D341Med (cell line): ENCODE measurements at regions not wholly inside any gene's neighbourhood (a gene's known extent, or its start where the extent isn't known, plus 50 kb on each side); places are given as distances from the start of the nearest gene placed in this dataset.
"Not testable (repeated sequence)": the region's sequence is repeated elsewhere in the genome, so short reads cannot be mapped to it uniquely, and the experiment has no call there.

ENCODE experiments used
- DNase-seq: peaks from one replicate; pipeline ENCODE4 v3.0.0; 2012; ENCODE audit warnings: low spot score

DNA sequence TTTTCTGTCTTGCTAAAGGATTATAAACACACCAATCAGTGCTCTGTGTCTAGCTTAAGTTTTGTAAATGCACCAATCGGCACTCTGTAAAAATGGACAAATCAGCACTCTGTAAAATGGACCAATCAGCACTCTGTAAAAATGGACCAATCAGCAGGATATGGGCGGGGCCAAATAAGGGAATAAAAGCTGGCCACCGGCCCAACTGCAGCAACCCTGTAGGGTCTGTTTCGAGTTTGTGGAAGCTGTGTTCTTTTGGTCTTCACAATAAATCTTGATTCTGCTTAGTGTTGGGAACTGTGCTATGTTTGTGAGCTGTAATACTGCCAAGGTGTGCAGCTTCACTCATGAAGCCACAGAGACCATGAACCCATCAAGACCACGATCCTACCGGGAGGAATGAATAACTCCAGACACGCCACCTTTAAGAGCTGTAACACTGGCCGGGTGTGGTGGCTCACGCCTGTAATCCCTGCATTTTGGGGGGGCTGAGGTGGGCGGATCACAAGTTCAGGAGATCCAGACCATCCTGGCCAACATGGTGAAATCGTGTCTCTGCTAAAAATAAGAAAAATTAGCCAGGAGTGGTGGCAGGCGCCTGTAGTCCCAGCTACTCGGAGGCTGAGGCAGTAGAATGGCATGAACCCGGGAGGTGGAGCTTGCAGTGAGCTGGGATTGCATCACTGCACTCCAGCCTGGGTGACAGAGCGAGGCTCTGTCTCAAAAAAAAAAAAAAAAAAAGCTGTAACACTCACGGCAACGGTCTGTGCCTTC lies 133.0 kb upstream of the GDF10 start:
- not testable (repeated sequence) for DNase-seq

DNA sequence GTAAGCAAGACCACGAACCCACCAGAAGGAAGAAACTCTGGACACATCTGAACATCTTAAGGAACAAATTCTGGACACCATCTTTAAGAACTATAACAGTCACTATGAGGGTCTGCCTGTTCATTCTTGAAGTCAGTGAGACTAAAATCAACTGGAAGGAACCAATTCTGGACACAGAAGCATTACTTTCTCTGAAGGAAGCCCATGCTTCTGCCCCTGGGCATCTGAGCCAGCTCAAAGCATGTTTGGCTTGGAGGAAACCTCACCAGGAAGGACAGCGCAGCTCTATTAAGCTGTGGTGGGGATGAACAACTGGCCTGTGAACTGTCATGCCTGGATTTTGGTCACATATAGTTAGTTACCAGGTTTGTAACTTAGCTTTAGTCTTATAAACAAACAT lies 132.4 kb upstream of the GDF10 start:
- no peak for DNase-seq

DNA sequence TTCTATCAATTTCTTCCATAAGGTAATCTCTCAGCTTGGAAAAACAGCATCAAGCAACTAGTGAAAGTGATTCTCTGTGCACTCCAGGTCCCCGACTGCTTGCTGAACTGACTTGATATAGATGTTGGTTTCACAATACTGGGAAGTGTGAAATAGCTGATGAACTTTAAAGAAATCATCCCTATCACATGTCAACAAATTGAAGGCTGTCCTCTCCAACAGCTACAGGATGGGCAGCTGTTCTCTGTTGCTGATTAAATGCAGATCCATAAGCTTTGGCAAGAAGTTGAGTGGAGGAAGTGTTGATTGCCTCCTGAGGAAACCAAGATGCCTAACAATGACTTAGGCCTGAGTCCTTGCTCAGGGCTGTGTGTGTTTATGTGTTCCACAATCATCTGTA lies 130.4 kb upstream of the GDF10 start:
- DNase-seq: no peak

DNA sequence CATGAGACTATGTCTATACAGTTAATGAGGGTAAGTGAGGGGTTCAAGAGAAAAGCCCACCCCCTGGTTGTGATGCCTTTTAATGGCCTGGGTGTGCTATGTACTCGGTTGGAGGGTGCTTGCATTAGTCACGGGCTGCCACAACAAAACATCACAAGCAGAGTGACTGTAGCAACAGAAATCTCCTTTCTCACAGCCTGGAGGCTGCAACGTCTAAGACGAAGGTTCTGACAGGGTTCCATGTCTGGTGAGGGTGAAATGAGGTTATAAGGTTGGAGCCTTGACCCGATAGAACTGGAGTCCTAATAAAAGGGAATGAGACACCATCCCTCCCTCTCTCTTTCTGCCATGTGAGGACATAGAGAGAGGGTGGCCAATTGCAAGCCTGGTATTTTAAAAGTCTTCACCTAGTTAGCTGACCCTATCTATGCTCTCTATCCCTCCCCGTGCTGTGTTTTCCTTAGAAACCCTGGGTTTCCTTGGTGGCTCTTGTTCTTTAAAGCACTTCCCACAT lies 126.0 kb upstream of the GDF10 start:
- no peak for DNase-seq

DNA sequence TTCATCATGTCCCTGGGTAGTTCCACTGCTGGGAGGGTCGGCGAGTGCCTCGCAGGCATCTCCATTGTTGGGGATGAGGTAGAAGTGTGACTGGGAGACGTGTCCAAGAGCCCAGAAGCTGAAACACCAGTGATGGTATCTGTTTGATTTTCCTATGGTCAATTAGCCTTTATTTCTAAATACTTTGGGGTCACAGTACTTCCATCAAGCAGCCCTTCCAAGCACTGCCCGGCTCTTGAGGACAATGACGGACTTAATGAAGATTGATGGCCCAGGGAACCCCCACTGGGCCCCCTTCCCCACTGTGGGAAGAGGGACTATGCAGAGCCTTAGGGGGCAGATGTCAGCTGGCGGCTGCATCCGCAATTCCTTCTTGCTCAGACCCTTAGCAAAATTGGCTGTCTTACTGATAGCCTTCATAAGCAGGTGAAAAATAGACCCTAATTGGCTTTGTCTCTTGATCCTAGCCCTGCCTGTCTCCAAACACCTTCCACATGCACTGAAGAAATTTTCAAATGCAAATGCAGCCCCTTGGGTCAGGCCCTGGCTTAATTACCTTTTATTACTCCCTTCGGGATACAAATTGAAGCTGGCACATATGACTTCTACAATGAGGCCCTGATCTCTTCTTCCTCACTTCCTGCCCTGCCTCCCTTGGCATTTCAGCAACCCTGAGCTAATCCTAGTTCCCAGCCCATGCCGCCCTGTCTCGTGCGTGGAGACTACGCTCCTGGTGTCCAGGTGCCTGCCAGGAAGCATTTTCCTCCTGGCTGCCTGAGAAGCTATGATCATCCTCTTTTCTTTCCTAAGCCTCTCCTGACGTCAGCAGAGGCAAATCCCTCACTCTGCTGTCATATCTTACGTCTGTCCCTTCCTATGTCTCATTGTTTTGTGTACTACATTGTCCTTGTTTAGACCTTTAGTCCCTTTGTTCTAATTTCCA lies 124.5 kb upstream of the GDF10 start:
- DNase-seq: no peak

DNA sequence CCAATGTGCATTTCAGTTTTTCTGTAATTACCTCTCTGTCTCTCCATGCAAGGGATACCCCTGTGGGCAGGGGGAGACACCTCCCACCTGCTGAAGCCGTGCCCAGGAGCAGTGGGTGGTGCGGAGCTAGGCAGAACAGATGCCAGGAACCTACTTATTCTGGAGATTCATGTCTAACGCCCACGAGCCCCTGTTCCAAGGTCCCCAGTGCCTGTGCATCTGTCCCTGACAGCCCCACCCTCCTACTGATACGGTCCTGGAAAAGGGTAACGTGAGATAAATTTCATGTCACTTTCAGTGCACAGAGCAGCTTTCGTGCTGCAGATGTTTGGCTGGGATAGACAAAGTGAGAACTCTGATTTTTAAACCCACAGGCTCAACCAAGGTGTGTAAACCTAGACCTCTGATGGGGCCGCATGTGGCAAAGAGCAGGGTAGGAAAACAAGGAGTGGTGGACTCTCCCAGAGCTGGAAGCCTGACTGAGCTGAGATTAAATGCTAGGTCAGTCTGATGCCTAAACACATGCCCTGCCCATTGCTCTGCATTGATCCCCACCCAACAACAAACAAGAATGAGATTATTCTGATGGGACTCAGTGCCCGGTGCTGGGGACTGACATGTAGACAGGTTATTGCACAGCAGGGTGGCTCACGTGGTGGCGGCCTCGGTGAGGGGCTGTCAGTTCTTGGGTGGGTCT lies 123.6 kb upstream of the GDF10 start:
- no peak for DNase-seq

DNA sequence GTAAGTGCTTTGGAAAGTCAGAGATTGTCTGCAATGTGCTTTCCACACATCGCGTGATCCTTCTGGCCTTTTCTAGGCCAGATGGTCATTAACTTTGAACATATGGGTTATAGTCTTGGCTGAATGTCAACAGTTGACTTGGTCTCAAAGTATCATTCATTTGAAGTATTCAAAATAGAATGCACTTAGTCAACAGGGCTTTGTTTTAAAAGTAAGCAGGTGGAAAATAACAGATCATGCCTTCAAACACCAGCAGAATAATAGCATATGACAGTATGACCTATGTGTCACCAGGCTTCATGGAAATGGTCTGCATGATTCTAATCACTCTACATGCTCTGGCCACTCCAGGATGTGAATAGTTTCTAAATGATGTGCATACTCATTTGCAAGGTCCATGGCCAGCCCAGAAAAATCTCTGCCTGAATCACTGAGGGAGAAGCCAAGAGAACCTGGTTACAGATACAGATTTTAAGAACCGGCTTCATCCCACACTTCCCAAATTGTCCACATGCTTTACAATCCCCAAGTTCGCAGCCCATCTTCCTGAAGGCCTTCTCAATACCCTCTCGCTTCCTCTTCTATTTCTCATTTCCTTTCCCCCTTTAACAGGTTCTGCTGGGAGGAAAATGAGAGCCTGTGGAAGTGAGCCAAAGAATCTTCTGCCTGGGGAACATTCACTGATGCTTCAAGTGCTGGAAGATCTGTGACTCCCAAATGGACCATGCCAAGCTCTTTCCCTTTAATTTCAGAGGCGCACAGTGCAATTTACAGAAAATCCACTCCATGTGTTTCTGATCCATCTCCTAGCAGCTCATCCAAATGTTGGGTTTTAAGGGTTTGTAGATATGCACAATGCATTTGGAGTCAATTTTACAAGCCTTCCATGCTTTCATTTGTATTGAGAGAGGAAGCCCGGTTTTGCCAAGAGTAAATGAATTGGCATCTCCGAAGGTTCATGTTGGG lies 122.8 kb upstream of the GDF10 start:
- DNase-seq: no peak

DNA sequence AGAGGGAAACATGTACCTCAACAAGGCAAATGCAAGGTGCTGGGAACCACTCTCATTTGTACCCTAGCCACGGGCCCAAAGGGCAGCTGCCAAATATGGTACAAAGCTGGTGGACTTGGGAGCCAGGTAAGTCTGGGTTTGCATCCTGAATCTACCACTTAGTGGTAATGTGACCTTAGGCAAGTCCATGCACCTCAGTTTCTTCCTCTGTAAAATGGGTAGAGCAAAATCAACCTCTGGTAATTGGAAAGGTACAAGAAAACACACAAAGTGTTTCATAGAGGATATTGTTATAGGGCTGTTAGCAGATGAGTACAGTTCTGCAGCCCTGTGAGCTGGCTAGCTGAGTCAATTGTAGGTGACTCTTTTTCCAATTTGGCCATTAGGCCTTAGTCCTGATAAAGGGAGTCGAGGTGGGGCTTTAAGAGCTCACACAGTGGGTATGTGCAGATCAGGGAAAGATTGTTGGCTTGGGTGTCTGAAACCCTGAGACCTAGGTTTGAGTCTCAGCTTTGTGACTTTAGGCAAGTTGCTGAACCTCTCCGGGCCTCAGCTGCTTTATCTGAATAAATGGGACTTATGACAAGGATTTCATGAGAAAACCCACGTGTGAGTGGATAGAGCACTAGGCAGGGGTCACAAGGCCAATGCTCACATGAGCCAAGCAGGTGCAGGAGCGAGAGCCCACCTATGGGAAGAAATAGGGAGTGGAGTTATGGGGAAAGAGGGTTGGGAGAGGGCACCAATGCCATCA lies 121.3 kb upstream of the GDF10 start:
- no peak for DNase-seq

DNA sequence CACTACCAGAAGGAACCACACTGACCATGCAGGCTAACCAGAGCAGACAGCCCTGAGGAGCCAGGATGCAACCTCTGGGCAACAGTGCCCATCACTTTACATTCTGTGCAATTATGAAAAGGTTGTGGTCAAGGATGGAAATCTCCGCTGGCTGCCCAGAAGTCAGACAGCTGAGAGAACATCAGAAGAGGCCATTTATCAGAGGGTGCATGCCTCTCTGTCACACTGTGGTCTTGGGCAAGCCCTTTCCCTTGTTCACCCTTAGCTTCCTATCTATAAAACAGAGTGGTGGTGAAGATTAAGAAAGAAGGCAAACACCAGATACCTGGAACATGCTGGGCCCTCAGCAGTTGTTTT lies 120.7 kb upstream of the GDF10 start:
- DNase-seq: no peak

DNA sequence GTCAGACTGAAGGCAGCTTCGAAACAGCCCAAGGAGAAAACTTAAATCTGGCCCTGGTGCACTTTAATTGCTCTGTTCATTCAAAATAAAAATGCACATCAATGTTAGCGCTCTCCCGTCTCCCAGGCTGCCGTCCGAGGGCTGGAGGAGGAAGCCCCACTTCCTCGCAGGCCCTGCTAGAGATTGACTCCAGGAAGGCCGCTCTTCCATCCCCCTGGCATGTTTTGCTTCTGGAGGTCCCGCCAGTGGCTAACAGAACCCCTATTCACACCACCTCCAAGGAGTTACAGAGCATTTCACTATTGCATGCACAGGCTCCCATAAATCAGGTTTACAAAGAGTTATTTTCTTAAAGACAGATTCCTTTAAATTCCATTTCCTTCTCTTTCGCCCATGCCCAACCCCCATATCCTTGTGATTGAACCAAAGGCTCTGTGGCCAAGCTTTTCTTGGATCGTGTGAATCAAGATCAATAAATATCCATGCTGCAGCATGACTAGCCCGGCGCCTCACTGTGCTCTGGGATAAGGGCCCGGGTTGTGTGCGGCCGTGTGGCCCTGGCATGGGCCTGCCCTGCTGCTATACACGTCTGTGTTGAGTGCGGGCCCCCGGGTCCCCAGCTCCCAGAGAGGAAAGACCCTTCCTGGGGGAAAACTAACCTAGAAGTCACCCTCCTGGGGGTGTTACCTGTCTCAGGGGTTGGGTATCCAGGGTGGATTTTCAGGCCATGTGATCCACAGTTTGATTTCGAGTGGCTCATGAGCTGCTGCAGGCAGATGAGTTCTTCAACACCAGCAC lies 118.7 kb upstream of the GDF10 start:
- no peak for DNase-seq

DNA sequence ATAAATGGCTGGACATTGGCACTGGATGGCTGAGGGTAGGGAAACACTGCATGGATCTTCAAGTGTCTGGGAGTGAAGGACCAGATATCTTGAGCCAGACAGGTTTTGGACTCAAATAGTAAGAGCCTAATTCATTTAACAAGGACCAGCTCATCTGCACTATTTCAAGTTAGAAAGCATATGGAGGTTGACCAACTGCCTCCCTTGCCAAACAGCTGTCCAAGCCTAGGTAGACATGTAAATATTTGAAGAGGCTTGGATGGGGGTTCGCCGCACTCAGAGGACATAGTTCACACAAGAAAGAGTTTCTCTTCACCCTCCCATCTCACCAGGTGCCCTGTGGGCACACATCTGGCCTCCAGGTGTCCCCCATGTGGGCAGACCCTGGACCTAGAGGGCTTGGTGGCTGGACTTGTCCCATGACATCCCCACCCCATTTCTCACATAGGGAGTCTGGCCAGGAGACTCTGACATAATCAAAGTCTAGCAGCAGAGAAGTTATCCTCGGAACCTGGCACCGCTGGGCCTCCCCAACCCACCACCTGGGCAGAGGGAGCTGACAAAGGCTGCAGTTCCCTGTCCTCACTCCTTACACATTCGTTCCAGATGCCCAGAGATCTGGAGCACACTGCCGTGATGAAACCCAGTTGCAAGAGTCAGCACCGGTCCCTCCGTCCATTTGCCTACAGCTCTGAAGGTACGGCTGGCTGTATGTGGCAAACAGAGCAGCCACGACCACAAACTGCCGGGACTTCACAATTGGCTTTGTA lies 116.9 kb upstream of the GDF10 start:
- no peak for DNase-seq

DNA sequence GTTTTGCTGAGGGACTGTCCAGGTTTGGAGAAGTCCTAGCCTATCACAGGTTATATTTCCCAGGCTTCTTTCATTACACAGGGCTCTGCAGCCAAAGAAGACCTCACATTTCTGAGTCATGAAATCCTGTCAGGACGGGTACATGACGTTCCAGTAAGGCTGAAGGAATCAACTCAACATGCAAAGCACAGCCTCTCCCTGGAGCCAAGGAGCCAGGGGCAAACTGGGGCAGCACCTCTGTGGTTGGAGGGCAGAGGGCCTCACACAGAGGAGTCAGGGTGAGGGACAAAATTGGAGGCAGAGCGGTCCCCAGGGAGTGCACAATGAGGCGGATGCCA lies 116.3 kb upstream of the GDF10 start:
- no peak for DNase-seq

DNA sequence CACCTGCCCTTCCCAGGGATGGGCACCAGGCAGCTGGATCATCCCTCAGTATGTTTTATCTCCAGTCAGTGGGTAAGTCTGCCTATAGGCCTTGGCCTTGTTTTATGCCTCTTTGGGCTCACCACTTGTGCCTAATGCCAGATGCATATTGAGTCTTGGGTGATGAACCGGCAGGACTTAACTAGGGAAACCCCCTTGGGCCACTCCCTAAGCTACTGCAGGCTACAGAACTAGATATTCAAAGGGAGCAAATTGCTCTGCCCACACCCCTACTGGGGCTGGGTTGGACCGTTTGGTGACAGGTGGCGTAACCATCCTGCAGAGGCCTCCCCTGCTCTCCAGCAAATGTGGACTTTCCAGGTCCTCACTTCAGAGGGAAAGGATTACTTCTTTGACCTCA lies 115.7 kb upstream of the GDF10 start:
- no peak for DNase-seq

DNA sequence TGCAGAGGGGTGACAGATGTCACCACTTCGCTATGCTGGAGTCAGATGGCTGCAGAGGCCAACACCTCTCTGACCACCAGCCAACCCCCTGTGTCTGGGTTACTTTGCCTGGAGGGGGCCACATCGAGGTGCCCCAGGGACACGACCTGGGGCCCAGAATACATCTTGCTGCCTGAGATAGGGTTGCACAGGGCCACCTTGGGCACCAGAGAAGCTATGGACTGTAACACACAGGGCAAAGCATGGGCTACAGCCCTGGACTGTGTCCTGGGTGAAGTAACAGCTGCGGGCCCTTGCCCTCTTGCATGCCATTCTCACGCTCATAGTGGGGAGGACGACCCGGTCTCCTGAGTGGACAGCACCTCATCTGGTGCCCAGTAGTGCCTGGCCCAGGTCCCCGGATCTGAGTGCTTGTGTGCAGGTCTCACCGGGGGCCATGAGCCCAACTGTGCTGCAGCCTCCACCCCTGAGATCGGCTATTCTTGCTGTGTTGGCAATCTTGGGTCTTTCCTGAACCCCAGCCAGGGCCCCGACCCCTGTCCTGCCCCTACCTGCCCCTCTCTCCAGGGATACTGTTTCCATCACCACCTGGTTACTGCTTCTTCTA lies 115.2 kb upstream of the GDF10 start:
- DNase-seq: no peak

DNA sequence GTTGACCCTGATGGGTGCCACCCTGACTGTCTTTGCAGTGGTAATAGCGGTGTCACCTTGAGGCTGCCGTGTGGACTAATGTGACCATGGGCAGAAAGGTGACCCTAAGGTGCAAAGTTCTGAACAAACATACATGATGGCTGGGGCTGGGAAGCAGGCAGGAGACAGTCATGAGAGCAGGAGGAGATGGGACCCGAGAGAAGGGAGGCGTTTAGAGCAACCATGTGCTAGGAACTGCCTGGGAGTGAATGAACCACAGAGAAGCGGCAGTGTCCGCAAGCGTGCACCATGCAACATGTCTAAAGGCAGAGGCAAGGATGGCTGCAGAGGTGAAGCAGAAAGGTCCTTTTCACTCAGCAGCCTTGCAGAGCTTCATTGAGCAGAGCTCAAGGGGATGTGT lies 113.1 kb upstream of the GDF10 start:
- DNase-seq: no peak

DNA sequence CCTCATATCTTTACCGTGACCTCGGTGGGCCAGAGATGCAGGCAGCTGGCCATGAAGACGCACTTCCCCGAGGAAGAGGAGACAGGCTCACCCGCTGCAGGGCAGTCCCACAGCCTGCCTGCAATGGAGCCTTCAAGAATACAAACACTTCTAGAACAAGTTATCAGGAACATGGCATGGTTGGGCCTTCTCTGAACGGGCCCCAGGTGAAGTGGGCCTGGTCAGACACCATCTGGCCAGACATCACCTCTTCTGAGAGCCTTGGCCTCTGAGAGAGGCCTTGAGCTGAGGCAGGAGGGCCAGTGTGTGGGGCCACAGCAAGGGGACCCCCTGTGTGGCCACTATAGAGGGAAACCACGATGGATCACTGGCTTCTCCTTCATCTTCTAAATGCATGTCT lies 112.4 kb upstream of the GDF10 start:
- DNase-seq: no peak

DNA sequence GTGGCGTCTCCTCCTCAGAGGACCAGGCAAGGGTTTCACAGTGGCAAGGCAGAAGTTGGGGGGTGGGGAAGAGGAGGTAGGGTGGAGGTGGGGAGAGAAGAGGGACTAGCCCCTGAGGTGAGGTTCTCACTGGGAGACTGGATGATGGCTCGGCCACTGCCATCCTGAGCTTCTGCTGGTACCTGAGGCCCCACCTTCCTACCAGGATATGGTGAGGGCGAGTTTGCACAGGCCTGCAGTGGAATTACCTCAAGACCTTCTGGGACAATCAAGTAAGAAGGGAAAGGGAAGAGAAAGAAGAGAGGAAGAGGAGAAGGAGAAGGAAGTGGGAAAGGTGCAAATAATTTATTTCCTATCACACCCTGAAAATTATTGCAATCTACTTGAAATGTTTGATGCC lies 111.8 kb upstream of the GDF10 start:
- DNase-seq: no peak

DNA sequence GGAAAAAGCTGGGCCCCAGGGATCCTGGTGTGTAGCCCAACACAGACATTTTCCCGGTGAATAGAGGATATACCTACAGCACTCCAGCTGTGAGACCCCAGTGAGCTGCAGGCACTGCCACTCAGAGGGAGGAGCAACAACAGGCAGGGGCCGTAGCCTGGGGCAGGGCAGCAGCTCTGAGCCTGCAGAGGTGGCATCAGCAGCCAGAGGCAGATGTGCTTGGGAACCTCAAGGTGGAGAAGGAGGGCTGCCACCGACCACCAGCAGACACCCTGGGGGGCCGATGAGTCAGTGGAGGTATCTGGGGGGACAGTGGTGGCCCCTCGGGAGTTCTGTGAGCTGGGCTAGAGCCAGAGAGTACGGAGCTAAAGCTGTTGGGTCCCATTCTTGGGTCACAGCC lies 110.2 kb upstream of the GDF10 start:
- DNase-seq: no peak

DNA sequence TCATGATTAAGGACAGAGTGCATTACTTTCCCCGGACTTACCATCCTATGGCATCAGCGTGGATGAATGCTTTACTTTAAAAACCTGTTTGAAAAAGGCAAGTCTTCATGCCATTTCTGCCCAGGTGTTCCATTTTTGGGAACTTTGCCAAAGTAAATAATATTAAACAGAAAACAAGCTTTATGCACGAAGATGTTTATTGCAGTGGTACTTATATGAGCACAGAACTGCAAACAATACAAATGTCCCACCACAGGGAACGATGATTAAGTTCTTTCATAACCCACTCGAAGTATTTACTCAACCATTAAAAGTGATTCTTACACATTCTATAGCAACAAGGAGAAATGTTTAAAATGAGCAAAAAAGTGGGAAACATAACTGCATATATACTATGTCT lies 109.7 kb upstream of the GDF10 start:
- DNase-seq: no peak
